Loucy (cell line): ENCODE measurements at regions not wholly inside any gene's neighbourhood (a gene's known extent, or its start where the extent isn't known, plus 50 kb on each side); places are given as distances from the start of the nearest gene placed in this dataset.

Experiments used
- H2AFZ ChIP-seq: fragments of 200-600 bp; sonication (generic); 2 replicates; pipeline ENCODE4 v1.6.0; 2016; ENCODE audit warnings: antibody characterized with exemption, mild to moderate bottlenecking, low read length, moderate library complexity
- H3F3A ChIP-seq: fragments of 200-600 bp; 2 replicates; pipeline ENCODE4 v1.6.0; 2016; ENCODE audit warnings: antibody characterized with exemption, low read depth, mild to moderate bottlenecking
- H3K27me3 ChIP-seq: fragments of 200-600 bp; sonication (generic); 2 replicates; pipeline ENCODE4 v1.6.1; 2014; ENCODE audit warnings: low read length, mild to moderate bottlenecking; ENCODE audit not compliant: insufficient read depth, poor library complexity, severe bottlenecking
- H3K36me3 ChIP-seq: fragments of 200-600 bp; sonication (generic); 2 replicates; pipeline ENCODE4 v1.6.1; 2016; ENCODE audit warnings: low read length; ENCODE audit not compliant: insufficient read depth
- H3K4me1 ChIP-seq: fragments of 200-600 bp; sonication (generic); 2 replicates; pipeline ENCODE4 v1.5.1; 2014; ENCODE audit warnings: low read length, mild to moderate bottlenecking; ENCODE audit not compliant: insufficient read depth, poor library complexity, severe bottlenecking
- H3K4me2 ChIP-seq: fragments of 200-600 bp; sonication (generic); 2 replicates; pipeline ENCODE4 v1.6.0; 2014; ENCODE audit warnings: antibody characterized with exemption, low read length, low read depth, mild to moderate bottlenecking; ENCODE audit not compliant: poor library complexity, severe bottlenecking
- H3K4me3 ChIP-seq: fragments of 200-600 bp; sonication (generic); 2 replicates; pipeline ENCODE4 v1.5.1; 2014; ENCODE audit warnings: low read length, mild to moderate bottlenecking, mixed read lengths; ENCODE audit not compliant: poor library complexity, severe bottlenecking
- H3K79me2 ChIP-seq: fragments of 200-600 bp; sonication (generic); 2 replicates; pipeline ENCODE4 v1.6.1; 2014; ENCODE audit warnings: low read length; ENCODE audit not compliant: insufficient read depth
- H3K9ac ChIP-seq: fragments of 200-600 bp; sonication (generic); 2 replicates; pipeline ENCODE4 v1.6.0; 2014; ENCODE audit warnings: mild to moderate bottlenecking, low read depth, low read length, moderate library complexity; ENCODE audit not compliant: poor library complexity, severe bottlenecking
- H3K9me2 ChIP-seq: fragments of 200-600 bp; sonication (generic); replicated peaks from 2 replicates; pipeline ENCODE4 v1.6.1; 2016; ENCODE audit warnings: low read depth, low read length, mixed read lengths
- H3K9me3 ChIP-seq: fragments of 200-600 bp; sonication (generic); 2 replicates; pipeline ENCODE4 v1.6.1; 2014; ENCODE audit warnings: mild to moderate bottlenecking, antibody characterized with exemption, low read length, low read depth; ENCODE audit not compliant: insufficient read depth
- H4K20me1 ChIP-seq: fragments of 200-600 bp; sonication (generic); 2 replicates; pipeline ENCODE4 v1.6.0; 2014; ENCODE audit warnings: antibody characterized with exemption, low read length, mild to moderate bottlenecking; ENCODE audit not compliant: insufficient read depth, poor library complexity, severe bottlenecking
- EZH2phosphoT487 ChIP-seq: fragments of 200-600 bp; IDR thresholded peaks from 2 replicates; pipeline ENCODE4 v1.6.1; 2018; ENCODE audit warnings: antibody characterized with exemption, mild to moderate bottlenecking, moderate library complexity, borderline replicate concordance
- TF ChIP-seq, protein P1 (sequence below): fragments of 200-600 bp; sonication (generic); conservative IDR thresholded peaks from 2 replicates; pipeline ENCODE4 v1.5.1; 2014; ENCODE audit warnings: mild to moderate bottlenecking, antibody characterized with exemption, low read length

- H3K4me3 ChIP-seq: no peak overlapping the region
- no peak overlapping the region for H2AFZ ChIP-seq
- no peaks in the 10 kb centered on the region for H3K36me3 ChIP-seq
- H3K27me3 ChIP-seq: no peaks in the 10 kb centered on the region
- no peaks in the 10 kb centered on the region for H3K79me2 ChIP-seq
- no peak overlapping the region for H3K4me2 ChIP-seq
- no peaks in the 10 kb centered on the region for H3K9me3 ChIP-seq
- H3F3A ChIP-seq: no peaks in the 10 kb centered on the region
- H4K20me1 ChIP-seq: no peaks in the 10 kb centered on the region
- H3K4me1 ChIP-seq: no peaks in the 10 kb centered on the region
- TF ChIP-seq, protein P1, sequence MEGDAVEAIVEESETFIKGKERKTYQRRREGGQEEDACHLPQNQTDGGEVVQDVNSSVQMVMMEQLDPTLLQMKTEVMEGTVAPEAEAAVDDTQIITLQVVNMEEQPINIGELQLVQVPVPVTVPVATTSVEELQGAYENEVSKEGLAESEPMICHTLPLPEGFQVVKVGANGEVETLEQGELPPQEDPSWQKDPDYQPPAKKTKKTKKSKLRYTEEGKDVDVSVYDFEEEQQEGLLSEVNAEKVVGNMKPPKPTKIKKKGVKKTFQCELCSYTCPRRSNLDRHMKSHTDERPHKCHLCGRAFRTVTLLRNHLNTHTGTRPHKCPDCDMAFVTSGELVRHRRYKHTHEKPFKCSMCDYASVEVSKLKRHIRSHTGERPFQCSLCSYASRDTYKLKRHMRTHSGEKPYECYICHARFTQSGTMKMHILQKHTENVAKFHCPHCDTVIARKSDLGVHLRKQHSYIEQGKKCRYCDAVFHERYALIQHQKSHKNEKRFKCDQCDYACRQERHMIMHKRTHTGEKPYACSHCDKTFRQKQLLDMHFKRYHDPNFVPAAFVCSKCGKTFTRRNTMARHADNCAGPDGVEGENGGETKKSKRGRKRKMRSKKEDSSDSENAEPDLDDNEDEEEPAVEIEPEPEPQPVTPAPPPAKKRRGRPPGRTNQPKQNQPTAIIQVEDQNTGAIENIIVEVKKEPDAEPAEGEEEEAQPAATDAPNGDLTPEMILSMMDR: no peak
- no peak overlapping the region for H3K9ac ChIP-seq
- H3K9me2 ChIP-seq: 0 out of 2 replicates have a peak, but pooled peaks cover under 1% of the 10 kb centered on the region
These were observed 1061.8 kb upstream of the CITED2 start for GRCh38 chr6:140436023-140436811.

DNA sequence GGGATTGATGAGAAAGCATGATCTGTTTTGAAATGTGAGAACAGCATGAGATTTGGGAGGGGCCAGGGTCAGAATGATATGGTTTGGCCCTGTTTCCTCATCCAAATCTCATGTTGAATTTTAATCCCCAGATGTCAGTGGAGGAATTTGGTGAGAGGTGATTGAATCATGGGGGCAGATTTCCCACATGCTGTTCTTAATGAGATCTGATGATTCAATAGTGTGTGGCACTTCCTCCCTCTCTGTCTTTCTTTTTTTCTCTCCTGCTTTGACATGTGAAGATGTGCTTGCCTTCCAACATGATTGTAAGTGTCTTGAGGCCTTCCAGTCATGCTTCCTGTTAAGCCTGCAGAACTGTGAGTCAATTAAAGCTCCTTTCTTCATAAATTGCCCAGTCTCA lies 1060.3 kb upstream of the CITED2 start:
- Histone ChIP-seq H4K20me1 (no peaks in the 10 kb centered on the region), H2AFZ (no peak overlapping the region), H3K4me2 (no peak overlapping the region), H3K4me3 (no peak overlapping the region), H3K4me1 (no peaks in the 10 kb centered on the region), H3K9me3 (no peaks in the 10 kb centered on the region), H3K79me2 (no peaks in the 10 kb centered on the region), H3K27me3 (no peaks in the 10 kb centered on the region), H3F3A (no peaks in the 10 kb centered on the region), H3K9ac (no peak overlapping the region), H3K36me3 (no peaks in the 10 kb centered on the region), H3K9me2 (no peaks in the 10 kb centered on the region)
- TF ChIP-seq, protein P1: no peak
- TF ChIP-seq EZH2phosphoT487: no peak

DNA sequence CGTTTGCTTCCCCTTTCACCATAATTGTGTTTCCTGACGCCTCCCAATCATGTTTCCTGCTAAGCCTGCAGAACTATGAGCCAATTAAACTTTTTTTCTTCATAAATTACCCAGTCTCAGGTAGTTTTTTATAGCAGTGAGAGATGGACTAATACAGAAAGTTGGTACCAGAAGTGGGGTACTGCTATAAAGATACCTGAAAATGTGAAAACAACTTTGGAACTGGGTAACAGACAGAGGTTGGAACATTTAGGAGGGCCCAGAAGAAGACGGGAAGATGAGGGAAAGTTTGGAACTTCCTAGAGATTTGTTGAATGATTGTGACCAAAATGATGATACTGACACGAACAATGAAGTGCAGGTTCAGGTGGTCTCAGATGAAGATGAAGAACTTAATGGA lies 1058.6 kb upstream of the CITED2 start:
- Histone ChIP-seq H3K9ac (no peak overlapping the region), H3K27me3 (no peaks in the 10 kb centered on the region), H2AFZ (no peak overlapping the region), H3K4me1 (no peaks in the 10 kb centered on the region), H3K79me2 (no peaks in the 10 kb centered on the region), H3K9me3 (no peaks in the 10 kb centered on the region), H3K36me3 (no peaks in the 10 kb centered on the region), H3K4me2 (no peak overlapping the region), H3K4me3 (no peak overlapping the region), H3F3A (no peaks in the 10 kb centered on the region), H4K20me1 (no peaks in the 10 kb centered on the region), H3K9me2 (no peaks in the 10 kb centered on the region)
- no peak for TF ChIP-seq EZH2phosphoT487
- TF ChIP-seq, protein P1: no peak
